Tibial nerve (tissue), 4 donors: ENCODE measurements at regions not wholly inside any gene's neighbourhood (a gene's known extent, or its start where the extent isn't known, plus 50 kb on each side); places are given as distances from the start of the nearest gene placed in this dataset.

Source experiments
- EP300 ChIP-seq, 2 donors: sonication (generic); formaldehyde crosslinking; IDR thresholded peaks; one replicate each; pipeline ENCODE4 v1.6.1; 2017; ENCODE audit warnings: antibody characterized with exemption in 2 of 2, mild to moderate bottlenecking in 1 of 2
- POLR2A ChIP-seq, 2 donors: fragments of 450-650 bp; IDR thresholded peaks; one replicate each; pipeline ENCODE4 v1.6.1; 2017; ENCODE audit warnings: antibody characterized with exemption in 2 of 2, mild to moderate bottlenecking in 2 of 2, moderate library complexity in 2 of 2
- TF ChIP-seq, protein P1 (sequence below), 5 experiments: fragments of 200-600 bp in 3 of 5; fragments of 450-650 bp in 2 of 5; sonication (generic) in 3 of 5; IDR thresholded peaks; one replicate each; pipeline ENCODE4 v1.5.1; 2016 to 2019; ENCODE audit warnings: antibody characterized with exemption in 5 of 5, mild to moderate bottlenecking in 3 of 5, moderate library complexity in 2 of 5

GRCh38 chr6:40268614-40269013 lies 318.6 kb downstream of the LRFN2 start:
- TF ChIP-seq, protein P1, sequence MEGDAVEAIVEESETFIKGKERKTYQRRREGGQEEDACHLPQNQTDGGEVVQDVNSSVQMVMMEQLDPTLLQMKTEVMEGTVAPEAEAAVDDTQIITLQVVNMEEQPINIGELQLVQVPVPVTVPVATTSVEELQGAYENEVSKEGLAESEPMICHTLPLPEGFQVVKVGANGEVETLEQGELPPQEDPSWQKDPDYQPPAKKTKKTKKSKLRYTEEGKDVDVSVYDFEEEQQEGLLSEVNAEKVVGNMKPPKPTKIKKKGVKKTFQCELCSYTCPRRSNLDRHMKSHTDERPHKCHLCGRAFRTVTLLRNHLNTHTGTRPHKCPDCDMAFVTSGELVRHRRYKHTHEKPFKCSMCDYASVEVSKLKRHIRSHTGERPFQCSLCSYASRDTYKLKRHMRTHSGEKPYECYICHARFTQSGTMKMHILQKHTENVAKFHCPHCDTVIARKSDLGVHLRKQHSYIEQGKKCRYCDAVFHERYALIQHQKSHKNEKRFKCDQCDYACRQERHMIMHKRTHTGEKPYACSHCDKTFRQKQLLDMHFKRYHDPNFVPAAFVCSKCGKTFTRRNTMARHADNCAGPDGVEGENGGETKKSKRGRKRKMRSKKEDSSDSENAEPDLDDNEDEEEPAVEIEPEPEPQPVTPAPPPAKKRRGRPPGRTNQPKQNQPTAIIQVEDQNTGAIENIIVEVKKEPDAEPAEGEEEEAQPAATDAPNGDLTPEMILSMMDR (IDR thresholded peaks at IDR 0.05), result no peak
- TF ChIP-seq POLR2A (IDR thresholded peaks at IDR 0.05) (no peak), EP300 (IDR thresholded peaks at IDR 0.05) (no peak)
